Activated B cell treated with CpG ODN at 0.5 μM for 24 hours (primary cell): ENCODE measurements at regions not wholly inside any gene's neighbourhood (a gene's known extent, or its start where the extent isn't known, plus 50 kb on each side); places are given as distances from the start of the nearest gene placed in this dataset.

ENCODE experiments used
- ATAC-seq: fragments of 200-7000 bp; cut with Tn5 transposase; one replicate; pipeline ENCODE4 v1.10.0; 2021; ENCODE audit warnings: low read depth, mild to moderate bottlenecking, moderate library complexity
- CTCF ChIA-PET: fragments of 350-600 bp; sonication (Branson Sonifier 250); formaldehyde crosslinking; loops from one replicate; lab custom pipeline; 2021; ENCODE audit warnings: antibody characterized with exemption; lab: Charles Lee
- POLR2A ChIA-PET: fragments of 350-600 bp; sonication (Branson Sonifier 250); formaldehyde crosslinking; loops from one replicate; lab custom pipeline; 2021; ENCODE audit warnings: antibody characterized with exemption; lab: Charles Lee
- DNase-seq: peaks from one replicate; pipeline ENCODE4 v3.0.0; 2022
- H3K27ac Mint-ChIP-seq: one replicate; pipeline ENCODE4 v1.8.0; 2020; ENCODE audit warnings: mixed read lengths
- H3K27me3 Mint-ChIP-seq: one replicate; pipeline ENCODE4 v1.8.0; 2021; ENCODE audit warnings: mixed read lengths
- H3K36me3 Mint-ChIP-seq: one replicate; pipeline ENCODE4 v1.8.0; 2021; ENCODE audit warnings: low read depth, mixed read lengths
- H3K4me1 Mint-ChIP-seq: one replicate; pipeline ENCODE4 v1.8.0; 2021; ENCODE audit warnings: mixed read lengths
- H3K4me3 Mint-ChIP-seq: one replicate; pipeline ENCODE4 v1.8.0; 2020; ENCODE audit warnings: mild to moderate bottlenecking, mixed read lengths
- H3K9me3 Mint-ChIP-seq: one replicate; pipeline ENCODE4 v1.8.0; 2020; ENCODE audit warnings: mixed read lengths
- intact Hi-C: fragments of 100-400 bp; cut with micrococcal nuclease; formaldehyde crosslinking; loops from one replicate; pipeline ENCODE4 v1.15.1; 2024
- TF ChIP-seq, protein P1 (sequence below): fragments of 200-600 bp; IDR thresholded peaks from one replicate; pipeline ENCODE4 v1.8.0; 2022; ENCODE audit warnings: antibody characterized with exemption, mild to moderate bottlenecking

DNA sequence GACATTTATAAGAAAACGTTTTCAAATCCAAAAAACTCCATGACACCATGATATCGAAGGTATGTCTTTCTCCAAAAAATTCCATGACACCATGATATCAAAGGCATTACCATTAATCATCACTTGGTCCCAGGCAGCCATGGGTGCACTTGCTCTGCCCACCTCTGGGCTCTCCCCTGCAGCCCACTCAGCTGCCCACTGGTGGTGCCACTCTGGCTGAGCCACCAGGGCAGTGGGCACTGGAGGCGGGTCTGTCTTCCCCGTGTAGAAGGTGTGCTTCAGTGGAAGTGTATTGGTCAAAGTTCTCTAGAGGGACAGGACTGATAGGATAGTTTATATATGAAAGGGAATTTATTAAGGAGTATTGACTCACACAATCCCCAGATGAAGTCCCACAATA lies 240.4 kb downstream of the KLF6 start:
- Mint-ChIP-seq H3K27me3 (no peaks in the 10 kb centered on the region), H3K36me3 (no peaks in the 10 kb centered on the region), H3K4me1 (peaks cover 9% of the 10 kb centered on the region), H3K27ac (no peak overlapping the region), H3K4me3 (no peak overlapping the region), H3K9me3 (no peaks in the 10 kb centered on the region)
- CTCF ChIA-PET = no interaction called here
- TF ChIP-seq, protein P1, sequence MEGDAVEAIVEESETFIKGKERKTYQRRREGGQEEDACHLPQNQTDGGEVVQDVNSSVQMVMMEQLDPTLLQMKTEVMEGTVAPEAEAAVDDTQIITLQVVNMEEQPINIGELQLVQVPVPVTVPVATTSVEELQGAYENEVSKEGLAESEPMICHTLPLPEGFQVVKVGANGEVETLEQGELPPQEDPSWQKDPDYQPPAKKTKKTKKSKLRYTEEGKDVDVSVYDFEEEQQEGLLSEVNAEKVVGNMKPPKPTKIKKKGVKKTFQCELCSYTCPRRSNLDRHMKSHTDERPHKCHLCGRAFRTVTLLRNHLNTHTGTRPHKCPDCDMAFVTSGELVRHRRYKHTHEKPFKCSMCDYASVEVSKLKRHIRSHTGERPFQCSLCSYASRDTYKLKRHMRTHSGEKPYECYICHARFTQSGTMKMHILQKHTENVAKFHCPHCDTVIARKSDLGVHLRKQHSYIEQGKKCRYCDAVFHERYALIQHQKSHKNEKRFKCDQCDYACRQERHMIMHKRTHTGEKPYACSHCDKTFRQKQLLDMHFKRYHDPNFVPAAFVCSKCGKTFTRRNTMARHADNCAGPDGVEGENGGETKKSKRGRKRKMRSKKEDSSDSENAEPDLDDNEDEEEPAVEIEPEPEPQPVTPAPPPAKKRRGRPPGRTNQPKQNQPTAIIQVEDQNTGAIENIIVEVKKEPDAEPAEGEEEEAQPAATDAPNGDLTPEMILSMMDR = no peak
- ATAC-seq = no peak
- POLR2A ChIA-PET = no interaction called here
- DNase-seq = no peak
- intact Hi-C loops = no loop called here

- no peak overlapping the region for H3K4me3 Mint-ChIP-seq
- H3K4me1 Mint-ChIP-seq = no peaks in the 10 kb centered on the region
- ChIA-PET CTCF (no interaction called here), POLR2A (no interaction called here)
- intact Hi-C loops = no loop called here
- no peaks in the 10 kb centered on the region for H3K27me3 Mint-ChIP-seq
- ATAC-seq (no peak), DNase-seq (no peak)
- TF ChIP-seq, protein P1 = no peak
- H3K9me3 Mint-ChIP-seq = no peaks in the 10 kb centered on the region
- H3K36me3 Mint-ChIP-seq = no peaks in the 10 kb centered on the region
- H3K27ac Mint-ChIP-seq = no peak overlapping the region
Measured at GRCh38 chr10:3542185-3542611, 242.8 kb downstream of the KLF6 start.

DNA sequence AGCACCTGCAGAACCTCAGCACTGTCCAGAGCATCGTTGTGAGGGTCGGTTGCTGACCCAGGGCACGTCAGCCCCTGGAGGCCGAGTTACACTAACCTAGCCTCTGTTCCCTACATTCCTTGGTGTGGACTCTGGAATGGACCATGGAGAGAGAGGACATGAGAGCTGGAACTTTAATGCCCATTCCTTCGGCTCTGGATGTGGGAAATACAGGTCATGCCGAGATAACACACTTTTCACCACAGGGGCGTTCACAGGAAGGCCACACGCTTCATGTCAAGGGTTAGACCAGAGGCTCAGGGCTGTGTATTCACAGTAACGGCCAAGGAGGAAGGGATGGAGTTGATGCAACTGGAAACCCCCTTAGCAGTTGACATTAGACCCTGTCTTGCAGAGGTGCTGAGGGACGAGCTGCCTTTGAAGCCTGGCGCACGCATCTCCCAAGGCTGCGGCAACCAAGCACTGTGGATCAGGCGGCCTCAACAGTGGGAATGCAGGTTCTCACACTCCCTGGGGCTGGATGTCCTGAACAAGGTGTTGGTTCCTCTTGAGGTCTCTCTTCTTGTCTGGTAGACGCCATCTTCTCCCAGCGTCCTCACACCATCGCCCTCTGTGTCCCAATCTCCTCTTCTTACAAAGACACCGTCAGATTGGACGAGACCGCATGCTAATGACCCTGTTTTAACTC lies 245.2 kb downstream of the KLF6 start:
- H3K4me1 Mint-ChIP-seq = no peaks in the 10 kb centered on the region
- ATAC-seq (no peak), DNase-seq (no peak)
- H3K4me3 Mint-ChIP-seq = no peak overlapping the region
- intact Hi-C loops = no loop called here
- H3K27ac Mint-ChIP-seq = no peak overlapping the region
- no peaks in the 10 kb centered on the region for H3K9me3 Mint-ChIP-seq
- CTCF ChIA-PET = no interaction called here
- H3K27me3 Mint-ChIP-seq = no peaks in the 10 kb centered on the region
- H3K36me3 Mint-ChIP-seq = no peaks in the 10 kb centered on the region
- POLR2A ChIA-PET = no interaction called here
- TF ChIP-seq, protein P1 = no peak

GRCh38 chr10:3538656-3539531 lies 246.1 kb downstream of the KLF6 start:
- ChIA-PET POLR2A (no interaction called here), CTCF (no interaction called here)
- intact Hi-C loops = no loop called here
- no peaks in the 10 kb centered on the region for H3K9me3 Mint-ChIP-seq
- H3K27me3 Mint-ChIP-seq = no peaks in the 10 kb centered on the region
- TF ChIP-seq, protein P1 = no peak
- no peak for DNase-seq
- no peak overlapping the region for H3K27ac Mint-ChIP-seq
- H3K4me3 Mint-ChIP-seq = no peak overlapping the region
- H3K36me3 Mint-ChIP-seq = no peaks in the 10 kb centered on the region
- ATAC-seq = no peak
- no peaks in the 10 kb centered on the region for H3K4me1 Mint-ChIP-seq

GRCh38 chr10:3538291-3538655 lies 246.7 kb downstream of the KLF6 start:
- Mint-ChIP-seq H3K27ac (no peak overlapping the region), H3K27me3 (no peaks in the 10 kb centered on the region), H3K9me3 (no peaks in the 10 kb centered on the region), H3K4me3 (no peak overlapping the region), H3K4me1 (no peaks in the 10 kb centered on the region), H3K36me3 (no peaks in the 10 kb centered on the region)
- no peak for ATAC-seq
- intact Hi-C loops = no loop called here
- TF ChIP-seq, protein P1 = no peak
- no peak for DNase-seq
- ChIA-PET CTCF (no interaction called here), POLR2A (no interaction called here)
